Ascending aorta (tissue), 2 donors: ENCODE measurements at regions not wholly inside any gene's neighbourhood (a gene's known extent, or its start where the extent isn't known, plus 50 kb on each side); places are given as distances from the start of the nearest gene placed in this dataset.

Source experiments
- DNase-seq, 2 donors: peaks; one replicate each; pipeline ENCODE4 v3.0.0-alpha.2; 2019; ENCODE audit warnings: low spot score in 2 of 2
- H3K27ac ChIP-seq, 2 donors: fragments of 200-600 bp; sonication (generic); one replicate each; pipeline ENCODE4 v1.5.1; 2016 to 2017; ENCODE audit warnings: mild to moderate bottlenecking in 1 of 2
- H3K27me3 ChIP-seq: fragments of 200-600 bp; sonication (generic); one replicate; pipeline ENCODE4 v1.5.1; 2017
- H3K36me3 ChIP-seq, 2 donors: fragments of 200-600 bp; sonication (generic); one replicate each; pipeline ENCODE4 v1.5.1; 2016
- H3K4me1 ChIP-seq, 2 donors: fragments of 200-600 bp; sonication (generic); one replicate each; pipeline ENCODE4 v1.5.1; 2016 to 2017; ENCODE audit warnings: mild to moderate bottlenecking in 1 of 2
- H3K4me3 ChIP-seq, 2 donors: fragments of 200-600 bp; sonication (generic); one replicate each; pipeline ENCODE4 v1.5.1; 2016 to 2017; ENCODE audit warnings: mild to moderate bottlenecking in 1 of 2
- H3K9me3 ChIP-seq, 2 donors: fragments of 200-600 bp; sonication (generic); one replicate each; pipeline ENCODE4 v1.5.1; 2016
- CTCF ChIP-seq, 3 experiments: fragments of 200-600 bp in 2 of 3; fragments of 450-650 bp in 1 of 3; sonication (generic) in 2 of 3; IDR thresholded peaks; one replicate each; pipeline ENCODE4 v1.5.1; 2016 to 2019; ENCODE audit warnings: antibody characterized with exemption in 3 of 3, mild to moderate bottlenecking in 1 of 3, moderate library complexity in 1 of 3
- intact Hi-C: fragments of 100-400 bp; cut with DNase I; formaldehyde crosslinking; loops from one replicate; pipeline ENCODE4 v1.15.1; 2023

- Histone ChIP-seq H3K27me3 (no peaks in the 10 kb centered on the region), H3K4me3 (no peak overlapping the region), H3K4me1 (peaks cover 7 to 18% of the 10 kb centered on the region in 2 donors), H3K36me3 (no peaks in the 10 kb centered on the region), H3K27ac (no peak overlapping the region), H3K9me3 (no peaks in the 10 kb centered on the region)
- intact Hi-C loops: no loop called here
- no peak for DNase-seq
- no peak for TF ChIP-seq CTCF (IDR thresholded peaks at IDR 0.05)
Observed at GRCh38 chr6:11415557-11415956, 122.0 kb upstream of the TMEM170B start.

- peak overlapping the region; percentile 85 to 93 for H3K27ac ChIP-seq
- no peaks in the 10 kb centered on the region for H3K9me3 ChIP-seq
- no peak for TF ChIP-seq CTCF (IDR thresholded peaks at IDR 0.05)
- H3K4me1 ChIP-seq: peaks cover 7 to 20% of the 10 kb centered on the region in 2 donors
- intact Hi-C loops: loop anchor here (5.0 kb wide), 4 partner anchors 62 to 207 kb away; partner anchors contain the start of gene NEDD9
- H3K27me3 ChIP-seq: no peaks in the 10 kb centered on the region
- no peak overlapping the region for H3K4me3 ChIP-seq
- no peaks in the 10 kb centered on the region for H3K36me3 ChIP-seq
- DNase-seq: no peak
Observed at GRCh38 chr6:11414176-11414963, 123.2 kb upstream of the TMEM170B start.

GRCh38 chr6:11413728-11414127 lies 123.8 kb upstream of the TMEM170B start:
- no peaks in the 10 kb centered on the region for H3K27me3 ChIP-seq
- DNase-seq: no peak
- H3K36me3 ChIP-seq: no peaks in the 10 kb centered on the region
- intact Hi-C loops: loop anchor here (2.0 to 5.0 kb wide), 5 partner anchors 49 to 206 kb away; partner anchors contain the start of gene NEDD9
- H3K4me3 ChIP-seq: no peak overlapping the region
- peaks cover 7 to 21% of the 10 kb centered on the region in 2 donors for H3K4me1 ChIP-seq
- TF ChIP-seq CTCF (IDR thresholded peaks at IDR 0.05): no peak
- no peaks in the 10 kb centered on the region for H3K9me3 ChIP-seq
- peak overlapping the region; percentile 85 to 93 for H3K27ac ChIP-seq

DNA sequence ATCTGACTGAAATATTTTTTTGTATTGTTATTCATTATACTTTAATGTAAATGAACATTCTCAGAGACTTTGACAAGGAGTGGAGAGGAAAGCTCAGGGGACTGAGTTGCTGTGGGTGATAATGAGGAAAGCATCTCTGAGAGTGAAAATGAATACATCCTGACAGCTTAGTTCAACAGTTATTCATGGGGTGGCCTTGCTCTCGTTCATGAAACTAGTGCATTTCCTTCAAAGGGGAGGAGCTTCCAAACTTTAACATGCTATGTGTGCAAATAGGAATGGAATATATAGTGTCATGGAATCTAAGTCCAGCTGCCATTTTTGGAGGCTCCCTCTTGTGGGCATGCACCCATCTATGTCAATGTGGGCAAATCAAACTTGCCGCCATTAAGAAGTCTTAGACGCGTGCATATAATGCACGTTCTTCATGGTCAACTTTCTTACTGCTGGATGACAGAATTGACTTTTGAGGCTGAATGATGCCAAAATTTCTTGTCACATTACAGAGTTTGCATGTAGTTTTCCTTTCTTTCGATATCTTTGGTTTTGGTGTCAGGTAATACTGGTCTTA lies 124.3 kb upstream of the TMEM170B start:
- DNase-seq: no peak
- TF ChIP-seq CTCF (IDR thresholded peaks at IDR 0.05): no peak
- Histone ChIP-seq H3K4me3 (no peak overlapping the region), H3K27me3 (no peaks in the 10 kb centered on the region), H3K9me3 (no peaks in the 10 kb centered on the region), H3K4me1 (peaks cover 7 to 21% of the 10 kb centered on the region in 2 donors), H3K27ac (peak overlapping the region; percentile 85 to 93), H3K36me3 (no peaks in the 10 kb centered on the region)
- intact Hi-C loops: loop anchor here (2.0 to 5.0 kb wide), 5 partner anchors 48 to 206 kb away; partner anchors contain the start of gene NEDD9

DNA sequence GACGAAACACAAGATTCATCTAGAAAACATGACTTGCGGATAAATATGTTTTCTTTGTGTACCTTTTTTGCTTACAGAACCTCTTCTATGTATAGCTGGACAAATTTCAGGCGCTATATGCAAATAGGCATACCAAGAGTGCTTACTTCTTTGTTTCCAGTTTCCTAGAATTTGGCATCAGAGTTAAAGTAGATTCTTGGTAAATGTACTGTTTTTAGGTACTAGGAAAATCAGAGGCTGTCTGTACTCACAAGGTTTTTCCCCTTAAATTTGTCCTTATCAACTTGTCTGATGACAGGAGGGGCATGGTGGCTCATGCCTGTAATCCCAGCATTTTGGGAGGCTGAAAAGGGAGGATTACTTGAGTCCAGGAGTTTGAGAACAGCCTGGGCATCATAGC lies 124.9 kb upstream of the TMEM170B start:
- no peak for TF ChIP-seq CTCF (IDR thresholded peaks at IDR 0.05)
- H3K27me3 ChIP-seq: no peaks in the 10 kb centered on the region
- H3K4me1 ChIP-seq: peaks cover 7 to 21% of the 10 kb centered on the region in 2 donors
- intact Hi-C loops: loop anchor here (1.0 to 5.0 kb wide), 6 partner anchors 20 to 205 kb away; partner anchors contain the start of gene NEDD9
- no peaks in the 10 kb centered on the region for H3K9me3 ChIP-seq
- H3K27ac ChIP-seq: peak overlapping the region; percentile 85 to 93
- DNase-seq: no peak
- H3K36me3 ChIP-seq: no peaks in the 10 kb centered on the region
- H3K4me3 ChIP-seq: no peak overlapping the region
